ENCODE measurements at regions not wholly inside any gene's neighbourhood (a gene's known extent, or its start where the extent isn't known, plus 50 kb on each side); places are given as distances from the start of the nearest gene placed in this dataset.

- no peaks in the 10 kb centered on the region for H3K27me3 ChIP-seq (replicated peaks in 1 of 4; ENCODE audit: control extremely low read depth in 1 of 4, control insufficient read depth in 3 of 4, insufficient read depth in 4 of 4, low read length in 3 of 4)
- DNase-seq (no peak), ATAC-seq (ENCODE audit: low read depth) (no peak)
- no peak overlapping the region for H3K27ac ChIP-seq (ENCODE audit: low read length in 2 of 2)
- Mint-ChIP-seq H3K27ac (no peak overlapping the region), H3K27me3 (peaks cover 16% of the 10 kb centered on the region), H3K4me3 (no peak overlapping the region), H3K4me1 (no peaks in the 10 kb centered on the region), H3K9me3 (ENCODE audit: insufficient read depth) (no peaks in the 10 kb centered on the region)
- no peak for TF ChIP-seq EZH2 (IDR thresholded peaks at IDR 0.05; ENCODE audit: borderline replicate concordance, insufficient read depth, low read depth, low read length, poor library complexity, severe bottlenecking)
- TF ChIP-seq, protein P1, sequence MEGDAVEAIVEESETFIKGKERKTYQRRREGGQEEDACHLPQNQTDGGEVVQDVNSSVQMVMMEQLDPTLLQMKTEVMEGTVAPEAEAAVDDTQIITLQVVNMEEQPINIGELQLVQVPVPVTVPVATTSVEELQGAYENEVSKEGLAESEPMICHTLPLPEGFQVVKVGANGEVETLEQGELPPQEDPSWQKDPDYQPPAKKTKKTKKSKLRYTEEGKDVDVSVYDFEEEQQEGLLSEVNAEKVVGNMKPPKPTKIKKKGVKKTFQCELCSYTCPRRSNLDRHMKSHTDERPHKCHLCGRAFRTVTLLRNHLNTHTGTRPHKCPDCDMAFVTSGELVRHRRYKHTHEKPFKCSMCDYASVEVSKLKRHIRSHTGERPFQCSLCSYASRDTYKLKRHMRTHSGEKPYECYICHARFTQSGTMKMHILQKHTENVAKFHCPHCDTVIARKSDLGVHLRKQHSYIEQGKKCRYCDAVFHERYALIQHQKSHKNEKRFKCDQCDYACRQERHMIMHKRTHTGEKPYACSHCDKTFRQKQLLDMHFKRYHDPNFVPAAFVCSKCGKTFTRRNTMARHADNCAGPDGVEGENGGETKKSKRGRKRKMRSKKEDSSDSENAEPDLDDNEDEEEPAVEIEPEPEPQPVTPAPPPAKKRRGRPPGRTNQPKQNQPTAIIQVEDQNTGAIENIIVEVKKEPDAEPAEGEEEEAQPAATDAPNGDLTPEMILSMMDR (IDR thresholded peaks at IDR 0.05) = no peak
- no peak overlapping the region for H3K4me3 ChIP-seq (ENCODE audit: control extremely low read depth in 1 of 5, extremely low read depth in 1 of 5, insufficient read depth in 1 of 5, low read depth in 2 of 5, low read length in 4 of 5)
- CTCF ChIA-PET = interaction anchor here (0.6 to 0.9 kb wide), 2 partner anchors 9 to 962 kb away, joined by 3 read pairs; no protein-coding TSS in a partner anchor
- H3K79me2 ChIP-seq (ENCODE audit: control insufficient read depth, insufficient read depth, low read length) = no peaks in the 10 kb centered on the region
- H3K9ac ChIP-seq (ENCODE audit: low read length) = no peak overlapping the region
- H4K20me1 ChIP-seq (ENCODE audit: control insufficient read depth, insufficient read depth, low read length, poor library complexity, severe bottlenecking) = no peaks in the 10 kb centered on the region
- no peaks in the 10 kb centered on the region for H3K4me1 ChIP-seq (ENCODE audit: control insufficient read depth in 2 of 2, insufficient read depth in 2 of 2, low read length in 2 of 2)
- H3K36me3 ChIP-seq (replicated peaks in 1 of 2; ENCODE audit: control extremely low read depth in 1 of 2, control insufficient read depth in 1 of 2, extremely low read depth in 1 of 2, insufficient read depth in 2 of 2, low read length in 1 of 2) = no peaks in the 10 kb centered on the region
- POLR2A ChIA-PET = no interaction called here
- no peak overlapping the region for H2AFZ ChIP-seq (ENCODE audit: insufficient read depth, low read depth, low read length, poor library complexity, severe bottlenecking)
- no peak overlapping the region for H3K4me2 ChIP-seq (replicated peaks; ENCODE audit: low read depth, low read length, poor library complexity, severe bottlenecking)
- no peaks in the 10 kb centered on the region for H3K9me3 ChIP-seq (ENCODE audit: control extremely low read depth in 1 of 3, control insufficient read depth in 2 of 3, insufficient read depth in 1 of 3, low read length in 2 of 3)
- 95% methylated on average over 5 of the region's 5 CpGs for WGBS (ENCODE audit: insufficient coverage)
- intact Hi-C loops (cut with micrococcal nuclease) = no loop called here
Measured at GRCh38 chr7:24390376-24391157, 106.6 kb downstream of the NPY start.

- no peaks in the 10 kb centered on the region for H3K9me3 ChIP-seq (ENCODE audit: control extremely low read depth in 1 of 3, control insufficient read depth in 2 of 3, insufficient read depth in 1 of 3, low read length in 2 of 3)
- intact Hi-C loops (cut with micrococcal nuclease) = no loop called here
- CTCF ChIA-PET = interaction anchor here (1.3 kb wide), 1 partner anchor 196 kb away, joined by 3 read pairs; no protein-coding TSS in a partner anchor
Measured at GRCh38 chr7:24392774-24393173, 108.8 kb downstream of the NPY start.

More at GRCh38 chr7:24392774-24393173, 108.8 kb downstream of the NPY start:
- Histone ChIP-seq H3K79me2 (ENCODE audit: control insufficient read depth, insufficient read depth, low read length) (no peaks in the 10 kb centered on the region), H3K27me3 (replicated peaks in 1 of 4; ENCODE audit: control extremely low read depth in 1 of 4, control insufficient read depth in 3 of 4, insufficient read depth in 4 of 4, low read length in 3 of 4) (no peaks in the 10 kb centered on the region), H3K27ac (ENCODE audit: low read length in 2 of 2) (no peak overlapping the region), H2AFZ (ENCODE audit: insufficient read depth, low read depth, low read length, poor library complexity, severe bottlenecking) (no peak overlapping the region), H3K4me2 (replicated peaks; ENCODE audit: low read depth, low read length, poor library complexity, severe bottlenecking) (no peak overlapping the region), H4K20me1 (ENCODE audit: control insufficient read depth, insufficient read depth, low read length, poor library complexity, severe bottlenecking) (no peaks in the 10 kb centered on the region), H3K4me1 (ENCODE audit: control insufficient read depth in 2 of 2, insufficient read depth in 2 of 2, low read length in 2 of 2) (no peaks in the 10 kb centered on the region), H3K36me3 (replicated peaks in 1 of 2; ENCODE audit: control extremely low read depth in 1 of 2, control insufficient read depth in 1 of 2, extremely low read depth in 1 of 2, insufficient read depth in 2 of 2, low read length in 1 of 2) (no peaks in the 10 kb centered on the region), H3K4me3 (ENCODE audit: control extremely low read depth in 1 of 5, extremely low read depth in 1 of 5, insufficient read depth in 1 of 5, low read depth in 2 of 5, low read length in 4 of 5) (no peak overlapping the region), H3K9ac (ENCODE audit: low read length) (no peak overlapping the region)
- Mint-ChIP-seq H3K27ac (no peak overlapping the region), H3K27me3 (peaks cover 19% of the 10 kb centered on the region), H3K4me1 (no peaks in the 10 kb centered on the region), H3K4me3 (no peak overlapping the region), H3K9me3 (ENCODE audit: insufficient read depth) (no peaks in the 10 kb centered on the region)
- POLR2A ChIA-PET = no interaction called here
- TF ChIP-seq EZH2 (IDR thresholded peaks at IDR 0.05; ENCODE audit: borderline replicate concordance, insufficient read depth, low read depth, low read length, poor library complexity, severe bottlenecking) = no peak
- TF ChIP-seq, protein P1 (IDR thresholded peaks at IDR 0.05) = no peak
- ATAC-seq (ENCODE audit: low read depth) (no peak), DNase-seq (no peak)
- WGBS (ENCODE audit: insufficient coverage) = no CpG with 5 or more reads among the region's 1 CpG

Data from B cell (primary cell).